Prostate gland (tissue), 2 donors: ENCODE measurements at regions not wholly inside any gene's neighbourhood (a gene's known extent, or its start where the extent isn't known, plus 50 kb on each side); places are given as distances from the start of the nearest gene placed in this dataset.

Source experiments
- CTCF ChIP-seq, 4 experiments: fragments of 200-600 bp in 2 of 4; fragments of 450-650 bp in 2 of 4; sonication (generic) in 2 of 4; IDR thresholded peaks; 1 replicate in 3 of 4; 2 replicates in 1 of 4; pipeline ENCODE4 v1.5.1; 2016 to 2019; ENCODE audit warnings: antibody characterized with exemption in 4 of 4, mild to moderate bottlenecking in 2 of 4, moderate library complexity in 2 of 4
- POLR2A ChIP-seq: fragments of 450-650 bp; IDR thresholded peaks from one replicate; pipeline ENCODE4 v1.6.1; 2016; ENCODE audit warnings: antibody characterized with exemption, mild to moderate bottlenecking
- POLR2AphosphoS5 ChIP-seq: sonication (generic); formaldehyde crosslinking; IDR thresholded peaks from one replicate; pipeline ENCODE4 v1.6.1; 2017; ENCODE audit warnings: antibody characterized with exemption

- no peak for TF ChIP-seq CTCF (IDR thresholded peaks at IDR 0.05)
- TF ChIP-seq POLR2A = no peak
- TF ChIP-seq POLR2AphosphoS5 = no peak
These were observed 50.3 kb downstream of the PLXNA1 start for GRCh38 chr3:127033171-127033570.
